ENCODE measurements at regions not wholly inside any gene's neighbourhood (a gene's known extent, or its start where the extent isn't known, plus 50 kb on each side); places are given as distances from the start of the nearest gene placed in this dataset.

DNA sequence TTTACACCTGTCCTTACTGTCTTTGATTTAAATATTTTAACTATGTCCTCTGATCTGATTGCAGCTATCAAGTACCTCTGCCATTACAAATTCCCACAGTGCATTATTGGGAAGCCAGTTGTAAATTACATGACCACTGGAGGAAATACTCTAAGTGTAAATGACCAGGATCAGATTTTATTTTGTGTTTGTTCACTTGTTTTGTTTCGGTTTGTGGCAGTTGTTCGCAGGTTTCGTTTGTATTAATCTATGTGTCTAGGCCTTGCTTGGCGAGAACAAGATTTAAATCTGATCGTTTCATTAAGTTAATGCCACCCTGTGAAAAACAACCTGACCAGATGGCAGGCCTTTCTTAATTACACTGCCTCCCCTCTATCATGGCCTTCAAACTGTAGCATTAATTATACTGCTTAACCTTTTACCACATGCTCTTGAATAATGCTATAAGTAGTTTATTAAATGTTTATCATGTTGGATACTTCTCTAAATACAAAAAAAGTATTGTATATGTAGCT, 990.1 kb downstream of the TMTC2 start:
- TF ChIP-seq, protein P1, sequence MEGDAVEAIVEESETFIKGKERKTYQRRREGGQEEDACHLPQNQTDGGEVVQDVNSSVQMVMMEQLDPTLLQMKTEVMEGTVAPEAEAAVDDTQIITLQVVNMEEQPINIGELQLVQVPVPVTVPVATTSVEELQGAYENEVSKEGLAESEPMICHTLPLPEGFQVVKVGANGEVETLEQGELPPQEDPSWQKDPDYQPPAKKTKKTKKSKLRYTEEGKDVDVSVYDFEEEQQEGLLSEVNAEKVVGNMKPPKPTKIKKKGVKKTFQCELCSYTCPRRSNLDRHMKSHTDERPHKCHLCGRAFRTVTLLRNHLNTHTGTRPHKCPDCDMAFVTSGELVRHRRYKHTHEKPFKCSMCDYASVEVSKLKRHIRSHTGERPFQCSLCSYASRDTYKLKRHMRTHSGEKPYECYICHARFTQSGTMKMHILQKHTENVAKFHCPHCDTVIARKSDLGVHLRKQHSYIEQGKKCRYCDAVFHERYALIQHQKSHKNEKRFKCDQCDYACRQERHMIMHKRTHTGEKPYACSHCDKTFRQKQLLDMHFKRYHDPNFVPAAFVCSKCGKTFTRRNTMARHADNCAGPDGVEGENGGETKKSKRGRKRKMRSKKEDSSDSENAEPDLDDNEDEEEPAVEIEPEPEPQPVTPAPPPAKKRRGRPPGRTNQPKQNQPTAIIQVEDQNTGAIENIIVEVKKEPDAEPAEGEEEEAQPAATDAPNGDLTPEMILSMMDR (IDR thresholded peaks at IDR 0.05) = no peak
- TF ChIP-seq POLR2A (IDR thresholded peaks at IDR 0.05) = no peak
